Endometrium (tissue), 2 donors: ENCODE measurements at regions not wholly inside any gene's neighbourhood (a gene's known extent, or its start where the extent isn't known, plus 50 kb on each side); places are given as distances from the start of the nearest gene placed in this dataset.

Experiments
- FAIRE-seq: peaks from 2 replicates; lab custom pipeline; 2012; peaks lifted over from hg19 to GRCh38; lab: Jason Lieb, UNC
- donor health status: control.
- donor health status: control.

- no peak for FAIRE-seq
Measured at GRCh38 chr2:788227-789032, 111.2 kb upstream of the TMEM18 start.

GRCh38 chr2:784753-785152, 107.5 kb upstream of the TMEM18 start:
- FAIRE-seq = no peak

- FAIRE-seq = no peak
Measured at GRCh38 chr2:780581-780980, 103.4 kb upstream of the TMEM18 start.

- FAIRE-seq = no peak
Measured at GRCh38 chr2:780002-780401, 102.8 kb upstream of the TMEM18 start.

- no peak for FAIRE-seq
Measured at GRCh38 chr2:778731-779350, 101.6 kb upstream of the TMEM18 start.

- no peak for FAIRE-seq
Measured at GRCh38 chr2:777546-777945, 100.3 kb upstream of the TMEM18 start.

GRCh38 chr2:777051-777450, 99.8 kb upstream of the TMEM18 start:
- no peak for FAIRE-seq

GRCh38 chr2:776487-776886, 99.3 kb upstream of the TMEM18 start:
- FAIRE-seq = no peak

- no peak for FAIRE-seq
Measured at GRCh38 chr2:776038-776437, 98.8 kb upstream of the TMEM18 start.

- FAIRE-seq = no peak
Measured at GRCh38 chr2:774436-774835, 97.2 kb upstream of the TMEM18 start.

- no peak for FAIRE-seq
Measured at GRCh38 chr2:773256-774160, 96.3 kb upstream of the TMEM18 start.

- no peak for FAIRE-seq
Measured at GRCh38 chr2:771538-771937, 94.3 kb upstream of the TMEM18 start.

GRCh38 chr2:770776-771175, 93.6 kb upstream of the TMEM18 start:
- FAIRE-seq = no peak

- FAIRE-seq = no peak
Measured at GRCh38 chr2:769771-770170, 92.6 kb upstream of the TMEM18 start.

- FAIRE-seq = no peak
Measured at GRCh38 chr2:768451-768850, 91.2 kb upstream of the TMEM18 start.

- no peak for FAIRE-seq
Measured at GRCh38 chr2:767944-768343, 90.7 kb upstream of the TMEM18 start.

GRCh38 chr2:767440-767839, 90.2 kb upstream of the TMEM18 start:
- no peak for FAIRE-seq

- FAIRE-seq = no peak
Measured at GRCh38 chr2:766255-766654, 89.0 kb upstream of the TMEM18 start.

- FAIRE-seq = no peak
Measured at GRCh38 chr2:765369-765768, 88.2 kb upstream of the TMEM18 start.

- FAIRE-seq = no peak
Measured at GRCh38 chr2:763766-764525, 86.7 kb upstream of the TMEM18 start.

GRCh38 chr2:762646-763045, 85.4 kb upstream of the TMEM18 start:
- no peak for FAIRE-seq

GRCh38 chr2:761384-761783, 84.2 kb upstream of the TMEM18 start:
- no peak for FAIRE-seq
